Fibroblast of skin of abdomen (primary cell): ENCODE measurements at regions not wholly inside any gene's neighbourhood (a gene's known extent, or its start where the extent isn't known, plus 50 kb on each side); places are given as distances from the start of the nearest gene placed in this dataset.
"Not testable (repeated sequence)": the region's sequence is repeated elsewhere in the genome, so short reads cannot be mapped to it uniquely, and the experiment has no call there.

Experiments used
- DNase-seq: peaks from one replicate; pipeline ENCODE4 v3.0.0-alpha.2; 2013

- DNase-seq, result not testable (repeated sequence)
Observed at GRCh38 chr9:22225856-22226255, 216.8 kb upstream of the CDKN2B start.

GRCh38 chr9:22227986-22228385 lies 218.6 kb upstream of the DMRTA1 start:
- no peak for DNase-seq

- no peak for DNase-seq
Observed at GRCh38 chr9:22228542-22228941, 218.1 kb upstream of the DMRTA1 start.

GRCh38 chr9:22229069-22229468 lies 217.6 kb upstream of the DMRTA1 start:
- no peak for DNase-seq

GRCh38 chr9:22231309-22231708 lies 215.3 kb upstream of the DMRTA1 start:
- not testable (repeated sequence) for DNase-seq

GRCh38 chr9:22232971-22233370 lies 213.7 kb upstream of the DMRTA1 start:
- DNase-seq, result no peak

- DNase-seq, result peak; percentile 92
Observed at GRCh38 chr9:22237497-22238363, 208.9 kb upstream of the DMRTA1 start.

- DNase-seq, result peak; percentile 66
Observed at GRCh38 chr9:22238809-22239684, 207.6 kb upstream of the DMRTA1 start.

GRCh38 chr9:22240619-22241018 lies 206.0 kb upstream of the DMRTA1 start:
- peak; percentile 37 for DNase-seq

GRCh38 chr9:22241024-22241423 lies 205.6 kb upstream of the DMRTA1 start:
- DNase-seq, result no peak

GRCh38 chr9:22241611-22242010 lies 205.0 kb upstream of the DMRTA1 start:
- DNase-seq, result no peak

GRCh38 chr9:22244139-22245011 lies 202.2 kb upstream of the DMRTA1 start:
- peak; percentile 58 for DNase-seq

- no peak for DNase-seq
Observed at GRCh38 chr9:22255337-22255736, 191.3 kb upstream of the DMRTA1 start.

GRCh38 chr9:22256381-22256780 lies 190.2 kb upstream of the DMRTA1 start:
- no peak for DNase-seq

- no peak for DNase-seq
Observed at GRCh38 chr9:22257026-22257816, 189.4 kb upstream of the DMRTA1 start.

GRCh38 chr9:22265038-22265437 lies 181.6 kb upstream of the DMRTA1 start:
- DNase-seq, result no peak

GRCh38 chr9:22265534-22265933 lies 181.1 kb upstream of the DMRTA1 start:
- DNase-seq, result no peak

- no peak for DNase-seq
Observed at GRCh38 chr9:22274477-22274876, 172.1 kb upstream of the DMRTA1 start.

GRCh38 chr9:22278426-22278825 lies 168.2 kb upstream of the DMRTA1 start:
- peak; percentile 4 for DNase-seq

- no peak for DNase-seq
Observed at GRCh38 chr9:22279636-22280035, 167.0 kb upstream of the DMRTA1 start.

GRCh38 chr9:22285066-22285465 lies 161.6 kb upstream of the DMRTA1 start:
- DNase-seq, result no peak

- DNase-seq, result no peak
Observed at GRCh38 chr9:22286661-22287060, 160.0 kb upstream of the DMRTA1 start.
